ENCODE measurements at regions not wholly inside any gene's neighbourhood (a gene's known extent, or its start where the extent isn't known, plus 50 kb on each side); places are given as distances from the start of the nearest gene placed in this dataset.

DNA sequence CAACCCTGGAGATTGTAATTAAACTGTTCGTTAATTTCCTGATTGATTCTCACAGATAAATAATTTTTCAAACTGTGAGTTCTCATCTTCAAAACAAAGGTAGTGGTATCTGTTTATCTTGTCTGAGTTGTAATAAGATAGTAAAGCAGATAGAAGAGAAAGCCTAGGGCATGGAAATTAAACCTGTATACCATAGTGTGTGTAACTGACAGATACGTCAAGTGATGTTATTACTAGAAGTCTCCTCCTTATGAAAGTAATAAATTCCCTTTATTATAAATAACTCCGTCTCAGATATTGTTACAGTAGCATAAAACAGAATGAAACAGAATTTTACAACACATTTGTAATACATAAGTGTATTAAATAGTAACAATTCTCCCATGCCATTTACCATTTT lies 1065.1 kb downstream of the SLITRK1 start:
- no peak overlapping the region for H3K4me2 ChIP-seq (replicated peaks; ENCODE audit: low read depth, low read length, poor library complexity, severe bottlenecking)
- peaks cover 0 to 10% (median 0%) of the 10 kb centered on the region in 3 donors for H3K9me3 ChIP-seq (ENCODE audit: control extremely low read depth in 1 of 3, control insufficient read depth in 2 of 3, insufficient read depth in 1 of 3, low read length in 2 of 3)
- no peak overlapping the region for H3K4me3 ChIP-seq (ENCODE audit: control extremely low read depth in 1 of 5, extremely low read depth in 1 of 5, insufficient read depth in 1 of 5, low read depth in 2 of 5, low read length in 4 of 5)
- no peak overlapping the region for H3K27ac Mint-ChIP-seq
- no peaks in the 10 kb centered on the region for H3K4me1 Mint-ChIP-seq
- H3K27me3 ChIP-seq (replicated peaks in 1 of 4; ENCODE audit: control extremely low read depth in 1 of 4, control insufficient read depth in 3 of 4, insufficient read depth in 4 of 4, low read length in 3 of 4), result no peaks in the 10 kb centered on the region
- no peaks in the 10 kb centered on the region for H3K4me1 ChIP-seq (ENCODE audit: control insufficient read depth in 2 of 2, insufficient read depth in 2 of 2, low read length in 2 of 2)
- H3K9me3 Mint-ChIP-seq (ENCODE audit: insufficient read depth), result peaks cover 3% of the 10 kb centered on the region
- no peak overlapping the region for H2AFZ ChIP-seq (ENCODE audit: insufficient read depth, low read depth, low read length, poor library complexity, severe bottlenecking)
- no peak for TF ChIP-seq EZH2 (IDR thresholded peaks at IDR 0.05; ENCODE audit: borderline replicate concordance, insufficient read depth, low read depth, low read length, poor library complexity, severe bottlenecking)
- TF ChIP-seq, protein P1, sequence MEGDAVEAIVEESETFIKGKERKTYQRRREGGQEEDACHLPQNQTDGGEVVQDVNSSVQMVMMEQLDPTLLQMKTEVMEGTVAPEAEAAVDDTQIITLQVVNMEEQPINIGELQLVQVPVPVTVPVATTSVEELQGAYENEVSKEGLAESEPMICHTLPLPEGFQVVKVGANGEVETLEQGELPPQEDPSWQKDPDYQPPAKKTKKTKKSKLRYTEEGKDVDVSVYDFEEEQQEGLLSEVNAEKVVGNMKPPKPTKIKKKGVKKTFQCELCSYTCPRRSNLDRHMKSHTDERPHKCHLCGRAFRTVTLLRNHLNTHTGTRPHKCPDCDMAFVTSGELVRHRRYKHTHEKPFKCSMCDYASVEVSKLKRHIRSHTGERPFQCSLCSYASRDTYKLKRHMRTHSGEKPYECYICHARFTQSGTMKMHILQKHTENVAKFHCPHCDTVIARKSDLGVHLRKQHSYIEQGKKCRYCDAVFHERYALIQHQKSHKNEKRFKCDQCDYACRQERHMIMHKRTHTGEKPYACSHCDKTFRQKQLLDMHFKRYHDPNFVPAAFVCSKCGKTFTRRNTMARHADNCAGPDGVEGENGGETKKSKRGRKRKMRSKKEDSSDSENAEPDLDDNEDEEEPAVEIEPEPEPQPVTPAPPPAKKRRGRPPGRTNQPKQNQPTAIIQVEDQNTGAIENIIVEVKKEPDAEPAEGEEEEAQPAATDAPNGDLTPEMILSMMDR (IDR thresholded peaks at IDR 0.05), result no peak
- no peaks in the 10 kb centered on the region for H3K79me2 ChIP-seq (ENCODE audit: control insufficient read depth, insufficient read depth, low read length)
- H3K27me3 Mint-ChIP-seq, result no peaks in the 10 kb centered on the region
- no peaks in the 10 kb centered on the region for H4K20me1 ChIP-seq (ENCODE audit: control insufficient read depth, insufficient read depth, low read length, poor library complexity, severe bottlenecking)
- intact Hi-C loops (cut with micrococcal nuclease), result no loop called here
- no peak for ATAC-seq (ENCODE audit: low read depth)
- no CpG with 5 or more reads among the region's 3 CpGs for WGBS (ENCODE audit: insufficient coverage)
- CTCF ChIA-PET, result no interaction called here
- no peak for DNase-seq
- H3K9ac ChIP-seq (ENCODE audit: low read length), result no peak overlapping the region
- no peak overlapping the region for H3K27ac ChIP-seq (ENCODE audit: low read length in 2 of 2)
- no peaks in the 10 kb centered on the region for H3K36me3 ChIP-seq (replicated peaks in 1 of 2; ENCODE audit: control extremely low read depth in 1 of 2, control insufficient read depth in 1 of 2, extremely low read depth in 1 of 2, insufficient read depth in 2 of 2, low read length in 1 of 2)
- H3K4me3 Mint-ChIP-seq, result no peak overlapping the region
- POLR2A ChIA-PET, result no interaction called here

DNA sequence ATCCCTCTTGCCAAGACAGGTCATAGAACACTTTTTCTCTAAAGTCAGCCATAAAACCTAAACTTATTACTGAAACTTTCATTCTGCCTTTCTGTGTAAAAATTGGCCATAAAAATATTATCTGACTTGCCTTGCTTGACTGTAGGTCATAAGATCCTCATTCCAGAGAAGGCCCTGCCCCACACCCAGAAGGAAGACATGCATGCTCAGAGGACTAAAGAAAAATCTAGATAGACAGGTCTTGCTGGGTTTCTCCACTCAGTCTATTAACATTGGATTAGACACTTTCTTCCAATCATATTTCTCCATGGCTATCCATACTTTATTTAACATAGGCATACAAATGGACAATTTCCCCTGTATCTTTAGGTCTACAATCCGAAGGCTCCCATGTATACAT lies 1066.5 kb downstream of the SLITRK1 start:
- Histone ChIP-seq H3K4me2 (replicated peaks; ENCODE audit: low read depth, low read length, poor library complexity, severe bottlenecking) (no peak overlapping the region), H3K36me3 (replicated peaks in 1 of 2; ENCODE audit: control extremely low read depth in 1 of 2, control insufficient read depth in 1 of 2, extremely low read depth in 1 of 2, insufficient read depth in 2 of 2, low read length in 1 of 2) (no peaks in the 10 kb centered on the region), H3K4me1 (ENCODE audit: control insufficient read depth in 2 of 2, insufficient read depth in 2 of 2, low read length in 2 of 2) (no peaks in the 10 kb centered on the region), H3K4me3 (ENCODE audit: control extremely low read depth in 1 of 5, extremely low read depth in 1 of 5, insufficient read depth in 1 of 5, low read depth in 2 of 5, low read length in 4 of 5) (no peak overlapping the region), H3K27me3 (replicated peaks in 1 of 4; ENCODE audit: control extremely low read depth in 1 of 4, control insufficient read depth in 3 of 4, insufficient read depth in 4 of 4, low read length in 3 of 4) (no peaks in the 10 kb centered on the region), H3K79me2 (ENCODE audit: control insufficient read depth, insufficient read depth, low read length) (no peaks in the 10 kb centered on the region), H3K9ac (ENCODE audit: low read length) (no peak overlapping the region), H3K9me3 (ENCODE audit: control extremely low read depth in 1 of 3, control insufficient read depth in 2 of 3, insufficient read depth in 1 of 3, low read length in 2 of 3) (peaks cover 0 to 10% (median 0%) of the 10 kb centered on the region in 3 donors), H4K20me1 (ENCODE audit: control insufficient read depth, insufficient read depth, low read length, poor library complexity, severe bottlenecking) (no peaks in the 10 kb centered on the region), H2AFZ (ENCODE audit: insufficient read depth, low read depth, low read length, poor library complexity, severe bottlenecking) (no peak overlapping the region), H3K27ac (ENCODE audit: low read length in 2 of 2) (no peak overlapping the region)
- H3K27ac Mint-ChIP-seq, result no peak overlapping the region
- intact Hi-C loops (cut with micrococcal nuclease), result no loop called here
- no peaks in the 10 kb centered on the region for H3K27me3 Mint-ChIP-seq
- TF ChIP-seq, protein P1 (IDR thresholded peaks at IDR 0.05), result no peak
- no peak for TF ChIP-seq EZH2 (IDR thresholded peaks at IDR 0.05; ENCODE audit: borderline replicate concordance, insufficient read depth, low read depth, low read length, poor library complexity, severe bottlenecking)
- ATAC-seq (ENCODE audit: low read depth) (no peak), DNase-seq (no peak)
- peaks cover 8% of the 10 kb centered on the region for H3K9me3 Mint-ChIP-seq (ENCODE audit: insufficient read depth)
- no CpG with 5 or more reads among the region's 1 CpG for whole genome bisulfite sequencing (ENCODE audit: insufficient coverage)
- H3K4me1 Mint-ChIP-seq, result no peaks in the 10 kb centered on the region
- ChIA-PET CTCF (no interaction called here), POLR2A (no interaction called here)
- H3K4me3 Mint-ChIP-seq, result no peak overlapping the region
